NCI-H748 treated with DMSO at 0.1 percent for 48 hours (cell line): ENCODE measurements at regions not wholly inside any gene's neighbourhood (a gene's known extent, or its start where the extent isn't known, plus 50 kb on each side); places are given as distances from the start of the nearest gene placed in this dataset.
"Not testable (repeated sequence)": the region's sequence is repeated elsewhere in the genome, so short reads cannot be mapped to it uniquely, and the experiment has no call there.

Source experiments
- DNase-seq: peaks from one replicate; lab custom pipeline; 2025; lab: John Stamatoyannopoulos, UW

DNA sequence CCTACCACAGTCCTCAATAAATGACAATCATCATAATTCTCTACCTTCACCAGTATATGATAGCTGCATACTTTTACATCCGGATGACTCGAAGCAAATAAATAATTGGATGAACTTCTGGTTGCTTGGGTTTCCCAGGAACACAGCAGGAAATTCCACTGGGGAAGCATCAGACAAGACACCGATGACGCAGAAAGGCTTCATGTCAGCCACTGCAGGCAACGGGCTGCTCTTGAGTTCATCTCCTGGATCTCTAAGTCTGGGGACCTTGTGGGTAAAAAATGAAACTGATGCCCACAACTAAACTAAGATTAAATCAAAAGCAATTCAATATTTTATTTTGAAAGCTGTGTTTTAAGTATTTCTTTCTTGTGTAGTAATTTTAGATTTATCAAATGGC is 472.1 kb upstream of the C16orf82 start:
- no peak for DNase-seq

DNA sequence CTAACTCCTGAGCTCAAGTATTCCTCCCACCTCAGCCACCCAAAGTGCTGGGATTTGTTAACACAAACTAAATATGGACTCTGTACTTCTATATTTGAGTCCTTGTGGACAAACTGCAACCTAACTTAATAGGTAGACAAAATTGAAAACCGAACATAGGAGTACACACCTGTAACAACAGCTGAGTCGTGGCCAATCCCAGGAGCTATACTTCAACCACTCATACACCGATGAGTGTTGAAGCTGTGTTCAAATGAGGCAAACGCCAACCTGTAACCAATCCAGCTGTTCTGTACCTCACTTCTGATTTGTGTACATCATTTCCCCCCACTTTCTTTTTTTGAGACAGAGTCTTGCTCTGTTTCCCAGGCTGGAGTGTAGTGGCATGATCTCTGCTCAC is 471.5 kb upstream of the C16orf82 start:
- DNase-seq: no peak

DNA sequence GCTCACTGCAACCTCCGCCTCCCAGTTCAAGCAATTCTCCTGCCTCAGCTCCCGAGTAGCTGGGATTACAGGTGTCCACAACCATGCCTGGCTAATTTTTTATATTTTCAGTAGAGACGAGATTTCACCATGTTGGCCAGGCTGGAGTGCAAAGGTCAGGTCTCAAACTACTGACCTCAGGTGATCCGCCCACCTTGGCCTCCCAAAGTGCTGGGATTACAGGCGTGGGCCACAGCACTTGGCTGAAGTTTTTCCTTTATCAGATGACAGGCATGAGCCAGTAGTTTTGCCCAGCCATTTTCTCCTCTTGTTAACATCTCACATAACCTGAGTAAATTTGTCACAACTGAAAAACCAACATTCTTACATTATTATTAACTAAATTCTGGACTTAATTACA is 470.7 kb upstream of the C16orf82 start:
- not testable (repeated sequence) for DNase-seq

DNA sequence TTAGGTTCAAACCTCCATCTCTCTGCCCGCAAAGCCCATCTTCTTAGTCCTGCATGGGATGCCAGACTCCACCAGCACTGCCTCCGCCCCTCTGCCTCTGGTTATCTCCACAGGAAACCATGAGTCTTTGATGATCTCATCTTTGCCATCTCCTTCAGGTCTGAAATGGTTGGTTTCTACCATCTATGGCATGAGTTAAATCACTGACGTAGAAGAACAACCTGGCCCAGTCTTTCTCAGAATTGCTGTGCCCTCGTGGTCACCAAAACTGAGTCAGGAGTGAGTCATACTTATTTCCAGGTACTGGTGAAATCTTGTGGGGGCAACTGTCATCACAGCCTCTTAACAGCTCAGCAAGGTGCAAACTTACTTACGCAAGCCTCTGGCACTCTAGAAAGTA is 468.7 kb upstream of the C16orf82 start:
- DNase-seq: no peak

DNA sequence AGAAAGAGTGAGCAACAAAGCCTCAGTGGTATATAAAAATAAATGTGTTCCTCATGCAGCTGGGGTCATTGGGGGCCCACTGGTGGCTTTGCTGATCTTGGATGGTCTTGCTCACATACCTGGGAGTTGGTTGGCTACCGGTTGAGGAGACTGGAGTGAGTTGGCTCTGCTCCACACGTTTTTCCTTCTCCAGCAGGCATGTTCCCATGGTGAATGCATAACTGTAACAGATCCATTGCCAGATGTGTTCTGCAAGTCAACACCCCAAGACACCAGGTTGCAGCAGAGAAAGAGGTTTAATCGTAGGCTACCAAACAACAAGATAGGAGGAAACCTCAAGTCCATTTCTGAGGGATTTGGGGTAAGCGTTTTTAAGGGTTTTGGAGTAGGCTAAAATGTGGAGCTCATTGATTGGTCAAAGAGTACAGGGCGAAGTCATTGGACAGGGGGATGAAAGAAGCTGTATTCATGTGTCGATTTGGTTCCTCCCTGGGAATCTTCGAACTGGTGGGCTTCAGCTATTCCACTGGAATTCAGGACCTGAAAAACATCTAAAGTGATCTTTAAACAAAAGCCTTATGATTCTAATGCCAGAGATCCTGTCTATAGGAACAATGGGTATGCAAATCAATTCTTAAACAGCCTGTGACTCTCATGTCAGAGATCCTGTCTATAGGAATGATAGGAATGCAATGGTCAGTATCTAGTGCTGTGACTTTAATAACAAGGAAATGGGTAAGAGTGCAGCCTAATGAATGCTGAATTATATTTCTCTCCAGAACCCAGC is 467.5 kb upstream of the C16orf82 start:
- no peak for DNase-seq

DNA sequence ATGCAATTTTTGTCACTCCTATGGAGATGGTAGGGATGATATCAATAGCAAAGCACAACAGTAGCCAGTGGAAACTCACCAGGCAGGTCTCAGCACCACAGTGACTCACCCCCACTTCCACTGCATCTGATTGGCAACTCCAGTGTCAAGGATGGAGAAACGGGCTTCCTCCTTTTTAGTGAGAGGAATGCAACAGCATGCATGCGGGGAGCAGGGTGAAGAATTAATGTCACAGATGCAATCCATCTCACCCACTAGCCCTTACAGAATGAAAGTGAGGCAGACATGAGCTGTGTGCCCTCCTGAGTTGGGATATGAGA is 467.0 kb upstream of the C16orf82 start:
- no peak for DNase-seq

DNA sequence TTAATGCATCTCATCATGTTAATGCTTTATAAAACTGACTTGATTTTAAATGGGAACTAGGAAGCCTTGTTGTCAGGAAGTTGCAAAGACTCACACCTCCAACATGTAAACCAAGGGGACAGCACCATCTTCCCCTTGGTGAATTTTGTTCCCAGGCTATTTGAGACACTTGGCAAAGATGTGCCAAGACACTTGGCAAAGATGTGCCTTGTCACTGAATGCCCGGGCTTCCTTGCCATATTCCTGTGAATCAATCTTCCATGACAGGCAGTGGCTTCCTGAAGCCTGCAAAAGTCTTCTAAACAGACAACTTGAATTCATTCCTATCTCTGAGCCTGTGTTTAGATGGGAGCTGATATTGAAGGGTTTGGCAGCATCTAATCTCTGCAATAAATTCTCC is 465.4 kb upstream of the C16orf82 start:
- no peak for DNase-seq

DNA sequence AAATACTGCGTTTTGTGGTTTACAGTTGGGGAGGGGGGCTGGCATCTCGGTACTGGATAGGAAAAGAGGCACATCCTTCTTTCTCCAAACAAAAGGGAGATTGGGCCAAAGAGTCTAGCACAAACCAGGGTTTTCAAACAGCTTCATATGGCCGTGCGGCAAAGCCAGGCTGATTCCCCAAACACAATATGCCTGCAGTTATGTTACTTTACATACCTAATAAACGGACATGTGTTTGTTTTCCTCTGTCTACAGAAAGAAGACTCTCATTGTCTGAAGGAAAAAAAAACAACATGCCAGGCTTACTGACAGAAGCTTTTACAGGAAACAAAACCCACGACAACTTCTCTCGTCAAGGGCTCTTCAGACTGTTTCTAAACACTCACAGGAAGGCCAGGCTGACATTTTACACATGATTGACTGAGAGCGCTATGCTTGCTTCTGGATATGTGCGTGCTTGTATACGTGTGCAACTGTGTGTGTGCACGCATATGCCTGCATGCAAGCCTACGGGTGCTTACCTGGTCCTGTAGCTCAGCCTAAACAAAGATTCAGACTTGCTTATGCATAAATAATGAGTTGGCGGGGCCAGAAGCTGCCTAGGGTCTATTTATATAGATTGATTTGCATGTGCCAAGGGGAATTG is 461.0 kb upstream of the C16orf82 start:
- DNase-seq: peak; percentile 56

DNA sequence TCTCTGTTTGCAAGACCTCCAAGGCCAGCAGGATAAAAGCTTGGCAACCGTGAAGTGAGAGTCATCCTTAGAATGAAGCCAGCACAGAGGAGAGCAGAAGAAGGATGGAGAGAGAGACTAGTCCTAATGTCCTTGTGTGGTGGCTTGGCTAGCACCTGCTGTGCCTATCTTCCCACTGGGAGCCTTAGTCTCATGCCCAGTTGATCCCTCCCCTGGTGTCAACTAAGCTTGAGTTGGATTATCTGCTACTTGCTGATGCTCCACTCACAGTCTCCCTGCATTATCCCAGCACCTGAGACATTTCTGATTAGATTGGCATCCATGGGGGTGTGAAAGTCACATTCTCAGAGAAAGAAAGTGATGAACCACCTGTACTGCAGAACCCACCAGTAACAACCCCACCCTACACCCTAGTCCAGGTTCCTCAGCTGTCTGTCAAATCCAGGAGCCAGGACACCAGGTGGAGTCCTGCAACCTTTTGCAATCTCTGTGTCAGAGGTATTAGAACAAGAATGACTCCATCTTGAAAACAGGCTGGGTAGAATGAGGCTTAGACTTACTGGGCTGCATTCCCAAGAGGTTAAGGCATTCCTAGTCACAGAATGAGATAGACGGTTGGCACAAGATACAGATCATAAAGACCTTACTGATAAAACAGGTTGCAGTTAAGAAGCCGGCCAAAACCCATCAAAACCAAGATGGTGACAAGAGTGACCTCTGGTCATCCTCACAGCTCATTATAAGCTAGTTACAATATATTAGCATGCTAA is 460.2 kb upstream of the C16orf82 start:
- DNase-seq: no peak

DNA sequence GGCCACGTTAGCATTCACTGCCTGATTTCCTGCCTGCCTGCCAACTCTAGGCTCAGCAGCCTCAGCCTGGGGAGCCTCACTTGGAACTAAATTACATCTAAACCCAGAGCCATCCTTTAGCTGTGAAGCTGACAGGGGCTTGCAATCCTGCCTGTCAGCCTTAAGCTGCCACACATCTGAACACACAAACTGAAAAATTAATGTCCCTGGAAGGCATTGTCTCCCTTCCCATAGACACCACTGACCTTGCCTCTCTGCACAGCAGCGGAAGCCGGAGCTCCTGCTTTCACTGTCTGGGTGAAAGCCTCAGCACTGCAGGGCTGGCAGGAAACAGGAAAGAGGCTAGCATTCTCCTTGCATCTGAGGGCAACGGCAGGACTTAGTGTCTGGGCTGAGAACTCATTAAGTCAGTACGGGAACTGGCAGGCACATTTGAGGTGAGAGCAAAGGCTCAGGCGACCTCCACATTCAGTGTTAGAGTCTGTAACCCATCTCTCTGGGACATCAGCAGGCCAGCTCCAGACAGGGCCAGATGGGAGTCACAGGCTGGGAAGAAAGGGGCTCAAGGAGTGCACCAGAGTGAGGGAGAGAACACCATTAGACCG is 452.4 kb upstream of the C16orf82 start:
- no peak for DNase-seq

DNA sequence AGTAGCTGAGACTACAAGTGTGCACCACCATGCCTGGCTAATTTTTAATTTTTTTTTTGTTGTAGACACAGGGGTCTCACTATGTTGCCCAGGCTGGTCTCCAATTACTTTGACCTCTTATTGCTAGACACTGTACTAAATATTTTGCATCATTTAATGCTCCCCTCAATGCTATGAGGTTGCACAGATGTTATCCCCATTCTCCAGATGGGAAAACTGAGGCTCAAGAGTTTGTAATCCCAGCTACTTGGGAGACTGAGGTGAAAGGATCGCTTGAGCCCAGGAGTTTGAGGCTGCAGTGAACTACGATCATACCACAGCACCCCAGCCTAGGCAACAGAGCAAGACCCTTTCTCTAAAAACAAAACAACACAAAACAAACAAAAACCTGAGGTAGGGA is 443.3 kb upstream of the C16orf82 start:
- no peak for DNase-seq

DNA sequence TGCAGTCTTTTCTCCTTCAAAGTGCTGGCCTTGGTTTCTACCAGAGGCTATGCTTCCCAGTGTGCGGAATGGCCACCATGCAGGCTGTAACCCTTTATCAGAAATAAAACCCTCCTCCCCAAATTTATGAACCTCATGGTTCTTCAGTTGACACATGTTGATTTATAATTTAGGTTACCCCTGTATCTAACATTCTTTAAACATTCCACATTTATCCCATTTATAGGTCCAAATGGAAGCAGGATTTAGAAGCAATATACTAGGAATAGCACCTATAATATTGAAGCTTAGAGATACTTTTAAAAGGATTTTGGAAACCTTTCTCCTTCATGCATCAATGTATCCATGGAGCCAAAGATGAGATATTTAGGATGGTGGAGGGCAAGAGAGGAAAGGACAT is 438.8 kb upstream of the C16orf82 start:
- DNase-seq: no peak

DNA sequence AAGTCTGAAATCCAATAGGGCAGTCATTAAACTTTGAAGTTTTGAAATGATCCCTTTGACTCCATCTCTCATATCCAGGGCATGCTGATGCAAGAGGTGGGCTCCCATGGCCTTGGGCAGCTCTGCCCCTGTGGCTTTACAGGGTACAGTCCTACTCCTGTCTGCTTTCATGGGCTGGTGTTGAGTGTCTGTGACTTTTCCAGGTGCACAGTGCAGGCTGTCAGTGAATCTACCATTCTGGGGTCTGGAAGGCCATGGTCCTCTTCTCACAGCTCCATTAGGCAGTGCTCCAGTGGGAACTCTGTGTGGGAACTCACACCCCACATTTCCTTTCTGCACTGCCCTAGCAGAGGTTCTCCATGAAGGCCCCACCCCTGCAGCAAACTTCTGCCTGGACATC is 435.4 kb upstream of the C16orf82 start:
- not testable (repeated sequence) for DNase-seq

DNA sequence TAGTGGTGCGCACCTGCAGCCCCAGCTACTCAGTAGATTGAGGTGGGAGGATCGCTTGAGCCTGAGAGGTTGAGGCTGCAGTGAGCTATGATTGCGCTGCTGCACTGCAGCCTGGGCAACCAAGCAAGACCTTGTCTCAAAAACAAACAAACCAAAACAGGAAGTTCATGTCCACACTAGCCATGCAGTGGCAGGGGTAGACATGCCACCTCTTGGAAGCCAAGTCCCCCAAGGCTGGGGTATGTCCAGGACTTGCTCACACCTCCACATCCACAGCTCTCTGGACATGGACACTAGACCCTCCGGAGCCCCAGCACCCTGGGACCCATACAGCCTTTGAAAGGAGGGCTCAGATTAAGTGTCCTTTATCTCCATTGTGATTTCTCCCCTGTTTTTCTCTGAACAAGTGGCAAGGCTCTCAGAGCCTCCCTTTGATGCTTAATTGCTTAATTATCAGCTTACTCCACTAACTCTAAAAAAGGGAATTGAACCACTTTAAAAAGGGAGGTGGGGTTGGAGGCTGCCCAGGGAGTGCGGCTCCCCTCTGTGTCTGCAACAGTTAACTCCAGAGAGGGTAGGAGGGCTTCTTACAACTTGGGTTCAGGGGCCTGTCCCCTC is 424.6 kb upstream of the C16orf82 start:
- peak; percentile 12 for DNase-seq

DNA sequence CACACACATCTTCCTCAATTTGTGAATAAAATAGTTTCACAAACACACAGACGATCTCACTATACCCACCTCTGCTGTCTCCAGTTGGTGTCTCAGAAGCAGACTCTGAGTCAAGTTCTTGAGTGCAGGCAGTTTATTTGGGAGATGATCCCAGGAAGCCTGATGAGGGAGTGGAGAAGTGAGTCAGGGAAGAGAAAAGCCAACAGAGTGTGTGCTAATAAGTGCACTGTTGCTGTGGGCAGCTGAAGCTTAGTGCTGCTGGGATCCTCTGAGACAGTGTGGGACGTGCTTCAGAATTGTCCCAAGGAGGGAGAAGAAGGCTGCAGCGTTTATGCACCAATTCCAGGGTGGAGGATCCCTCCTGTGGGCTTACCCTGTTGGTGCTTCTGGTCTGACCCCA is 423.2 kb upstream of the C16orf82 start:
- no peak for DNase-seq

DNA sequence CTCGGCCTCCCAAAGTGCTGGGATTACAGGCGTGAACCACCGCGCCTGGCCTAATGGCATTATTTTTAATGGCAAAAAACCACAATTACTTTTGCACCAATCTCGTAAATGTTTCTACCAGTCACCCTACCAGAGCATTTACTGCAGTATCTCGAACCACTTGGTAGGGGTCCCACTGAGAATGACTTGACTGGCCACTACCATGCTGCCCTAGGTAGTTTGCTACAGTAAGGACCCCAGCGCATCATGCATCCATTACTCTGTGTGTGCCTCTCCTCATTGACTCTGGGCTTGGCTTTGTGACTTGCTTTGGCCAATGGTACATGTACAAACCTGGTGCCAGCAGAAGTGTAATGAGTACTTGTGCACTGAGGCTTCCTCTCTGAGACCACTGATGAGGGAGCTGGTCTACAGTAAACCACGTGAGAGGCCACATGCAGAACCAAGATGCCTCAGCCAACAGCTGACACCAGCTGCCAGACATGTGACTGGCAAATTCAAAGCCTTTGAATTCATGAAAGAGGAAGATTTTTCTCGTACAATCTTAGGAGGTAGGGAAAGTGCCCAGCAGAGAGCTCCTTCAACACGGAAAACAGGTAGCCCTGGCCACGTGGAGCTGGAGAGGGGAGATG is 421.7 kb upstream of the C16orf82 start:
- no peak for DNase-seq

DNA sequence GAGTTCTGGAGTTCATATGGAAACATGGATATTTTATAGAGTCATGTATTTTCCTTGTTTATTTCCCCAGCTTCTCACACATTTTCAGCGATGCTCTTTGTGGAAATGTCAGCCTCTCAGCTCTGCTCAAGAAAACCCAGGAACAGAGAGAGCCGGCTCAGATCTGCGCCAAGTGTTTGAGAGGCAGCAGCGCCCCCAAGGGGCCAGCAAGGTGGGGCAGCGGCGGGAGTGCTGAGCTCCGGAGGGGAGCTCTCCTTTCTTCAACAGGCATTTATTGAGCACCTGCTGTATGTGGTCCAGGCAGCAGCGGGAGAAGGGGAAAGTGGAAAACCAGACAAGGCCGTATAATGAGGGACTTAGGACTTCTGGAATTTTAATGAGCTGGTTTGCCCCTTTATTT is 421.1 kb upstream of the C16orf82 start:
- DNase-seq: no peak

DNA sequence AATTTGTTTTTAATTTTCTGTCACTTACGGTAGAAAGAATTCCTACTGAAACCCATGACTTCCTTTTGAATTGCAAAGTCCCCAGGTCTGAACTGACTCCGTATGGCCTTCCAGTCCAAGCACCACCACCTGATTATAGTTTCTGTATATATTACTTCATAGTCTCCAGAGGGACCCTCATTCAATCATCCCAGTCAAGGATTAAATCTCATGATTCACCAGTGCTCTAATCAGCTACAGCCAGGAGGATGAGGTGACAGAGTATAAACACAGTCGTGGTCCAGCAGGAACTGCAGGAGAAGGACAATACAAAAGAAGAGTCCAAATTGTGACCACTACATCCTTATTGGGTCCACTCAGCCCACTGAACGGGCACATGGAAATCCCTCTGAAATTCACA is 418.9 kb upstream of the C16orf82 start:
- no peak for DNase-seq

DNA sequence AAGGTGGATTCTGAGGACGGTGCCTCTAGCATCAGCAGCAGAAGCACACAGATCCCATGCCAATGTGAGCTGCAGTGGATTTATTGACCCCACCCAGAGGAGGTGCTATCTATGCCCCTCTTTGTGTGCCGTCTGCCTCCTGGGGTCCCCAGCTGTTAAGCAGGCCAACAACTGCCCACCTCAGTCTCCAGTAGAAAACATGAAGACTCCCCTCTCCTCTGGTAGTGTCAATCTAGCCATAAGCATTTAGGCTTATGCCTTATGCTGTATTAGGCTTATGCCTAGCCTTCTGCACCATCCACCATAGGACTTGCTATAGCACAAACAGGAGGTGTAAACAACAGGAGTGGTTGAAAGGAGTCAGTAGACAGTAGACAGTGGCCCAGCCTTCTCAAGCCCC is 417.9 kb upstream of the C16orf82 start:
- no peak for DNase-seq

DNA sequence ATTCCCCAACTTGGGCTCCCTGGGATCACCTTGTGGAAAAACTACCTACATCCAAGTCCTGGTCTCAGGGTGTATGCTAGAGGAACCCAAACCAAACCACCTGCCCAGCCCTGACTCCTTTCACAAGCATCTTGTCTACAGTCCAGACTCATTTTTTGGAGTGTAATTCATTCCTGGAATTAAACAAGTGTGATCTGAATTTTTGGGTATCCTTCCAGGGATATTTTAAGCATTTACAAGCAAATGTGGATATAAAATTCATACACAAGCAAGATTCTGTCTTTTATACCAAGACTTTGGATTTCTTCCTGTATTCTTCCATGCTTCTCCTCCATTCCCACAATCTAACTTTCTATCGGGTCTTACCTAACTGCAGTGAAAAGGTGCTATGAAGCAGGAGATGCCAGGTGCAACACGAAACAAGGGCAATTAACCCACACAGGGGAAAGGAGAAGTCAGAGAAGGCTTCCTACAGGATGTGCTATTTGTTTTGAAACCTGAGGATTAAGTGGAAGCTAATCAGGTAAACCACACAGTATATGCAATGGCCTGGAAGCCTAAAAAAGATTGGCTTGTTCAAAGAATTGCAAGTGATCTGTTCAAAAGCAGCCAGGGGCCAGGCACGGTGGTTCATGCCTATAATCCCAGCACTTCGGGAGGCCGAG is 417.2 kb upstream of the C16orf82 start:
- DNase-seq: peak; percentile 82

DNA sequence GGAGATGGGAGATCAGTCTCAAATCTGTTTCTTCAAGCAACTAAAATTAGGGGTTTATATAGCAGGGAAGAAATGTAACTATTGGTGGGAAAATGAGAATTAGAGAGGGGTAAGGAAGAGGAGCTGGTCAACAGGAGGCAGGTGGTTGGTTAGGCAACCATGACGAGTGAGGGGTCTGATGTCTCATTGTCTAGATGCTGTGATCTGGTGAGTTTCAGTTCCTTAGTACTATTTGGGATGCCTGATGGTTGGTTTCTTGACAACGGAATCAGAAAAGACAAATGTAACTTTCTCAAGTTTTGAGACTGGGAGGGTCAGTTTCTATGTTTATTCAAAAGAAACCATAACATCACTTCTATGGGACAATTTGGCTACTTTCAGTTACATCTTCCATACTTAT is 415.3 kb upstream of the C16orf82 start:
- DNase-seq: no peak
